WERI-Rb-1 (cell line): ENCODE measurements at regions not wholly inside any gene's neighbourhood (a gene's known extent, or its start where the extent isn't known, plus 50 kb on each side); places are given as distances from the start of the nearest gene placed in this dataset.

Source experiments
- DNase-seq: peaks from one replicate; pipeline ENCODE4 v3.0.0-alpha.2; 2020
- H3K27ac ChIP-seq: fragments of 250-450 bp; sonication (Bioruptor Pico); 2 replicates; pipeline ENCODE4 v1.5.1; 2020; ENCODE audit warnings: mild to moderate bottlenecking, moderate library complexity
- H3K27me3 ChIP-seq: fragments of 250-450 bp; sonication (Bioruptor Pico); 2 replicates; pipeline ENCODE4 v1.5.1; 2021; ENCODE audit warnings: mild to moderate bottlenecking, low read depth, moderate library complexity; ENCODE audit not compliant: insufficient read depth, severe bottlenecking
- H3K36me3 ChIP-seq: fragments of 250-450 bp; sonication (Bioruptor Pico); 2 replicates; pipeline ENCODE4 v1.5.1; 2020; ENCODE audit warnings: mild to moderate bottlenecking, moderate library complexity
- H3K4me3 ChIP-seq: 2 replicates; pipeline ENCODE4 v1.5.1; 2011; ENCODE audit warnings: low read depth, mild to moderate bottlenecking, control low read depth, low read length
- H3K9me3 ChIP-seq: fragments of 250-450 bp; sonication (Bioruptor Pico); 2 replicates; pipeline ENCODE4 v1.5.1; 2021; ENCODE audit warnings: mild to moderate bottlenecking, moderate library complexity; ENCODE audit not compliant: severe bottlenecking
- TF ChIP-seq, protein P1 (sequence below): IDR thresholded peaks from 2 replicates; pipeline ENCODE4 v1.5.1; 2011; ENCODE audit warnings: low read depth, mild to moderate bottlenecking, control low read depth, inconsistent platforms, low read length

DNA sequence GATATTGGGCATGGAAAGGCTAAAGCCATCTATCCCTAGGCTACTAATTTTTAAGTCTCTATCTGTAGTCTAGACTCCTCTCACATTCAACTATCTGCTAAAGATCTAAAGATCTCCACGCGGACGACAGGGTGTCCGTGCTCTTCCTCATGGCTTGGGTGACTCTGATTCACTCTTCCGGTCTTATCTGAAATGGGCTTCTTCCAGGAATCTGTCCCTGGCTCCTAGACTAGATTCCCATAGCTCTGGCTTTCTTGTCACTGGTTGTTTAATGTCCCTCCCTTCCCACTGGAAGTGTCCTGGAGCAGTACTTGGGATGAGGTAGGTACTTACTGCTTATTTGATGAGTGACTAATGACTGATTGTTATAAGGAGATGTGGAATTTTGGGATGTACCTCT is 62.0 kb upstream of the PODXL start:
- DNase-seq, result no peak
- Histone ChIP-seq H3K9me3 (no peaks in the 10 kb centered on the region), H3K27me3 (no peaks in the 10 kb centered on the region), H3K36me3 (no peaks in the 10 kb centered on the region), H3K27ac (no peak overlapping the region), H3K4me3 (no peak overlapping the region)
- TF ChIP-seq, protein P1, sequence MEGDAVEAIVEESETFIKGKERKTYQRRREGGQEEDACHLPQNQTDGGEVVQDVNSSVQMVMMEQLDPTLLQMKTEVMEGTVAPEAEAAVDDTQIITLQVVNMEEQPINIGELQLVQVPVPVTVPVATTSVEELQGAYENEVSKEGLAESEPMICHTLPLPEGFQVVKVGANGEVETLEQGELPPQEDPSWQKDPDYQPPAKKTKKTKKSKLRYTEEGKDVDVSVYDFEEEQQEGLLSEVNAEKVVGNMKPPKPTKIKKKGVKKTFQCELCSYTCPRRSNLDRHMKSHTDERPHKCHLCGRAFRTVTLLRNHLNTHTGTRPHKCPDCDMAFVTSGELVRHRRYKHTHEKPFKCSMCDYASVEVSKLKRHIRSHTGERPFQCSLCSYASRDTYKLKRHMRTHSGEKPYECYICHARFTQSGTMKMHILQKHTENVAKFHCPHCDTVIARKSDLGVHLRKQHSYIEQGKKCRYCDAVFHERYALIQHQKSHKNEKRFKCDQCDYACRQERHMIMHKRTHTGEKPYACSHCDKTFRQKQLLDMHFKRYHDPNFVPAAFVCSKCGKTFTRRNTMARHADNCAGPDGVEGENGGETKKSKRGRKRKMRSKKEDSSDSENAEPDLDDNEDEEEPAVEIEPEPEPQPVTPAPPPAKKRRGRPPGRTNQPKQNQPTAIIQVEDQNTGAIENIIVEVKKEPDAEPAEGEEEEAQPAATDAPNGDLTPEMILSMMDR, result no peak

DNA sequence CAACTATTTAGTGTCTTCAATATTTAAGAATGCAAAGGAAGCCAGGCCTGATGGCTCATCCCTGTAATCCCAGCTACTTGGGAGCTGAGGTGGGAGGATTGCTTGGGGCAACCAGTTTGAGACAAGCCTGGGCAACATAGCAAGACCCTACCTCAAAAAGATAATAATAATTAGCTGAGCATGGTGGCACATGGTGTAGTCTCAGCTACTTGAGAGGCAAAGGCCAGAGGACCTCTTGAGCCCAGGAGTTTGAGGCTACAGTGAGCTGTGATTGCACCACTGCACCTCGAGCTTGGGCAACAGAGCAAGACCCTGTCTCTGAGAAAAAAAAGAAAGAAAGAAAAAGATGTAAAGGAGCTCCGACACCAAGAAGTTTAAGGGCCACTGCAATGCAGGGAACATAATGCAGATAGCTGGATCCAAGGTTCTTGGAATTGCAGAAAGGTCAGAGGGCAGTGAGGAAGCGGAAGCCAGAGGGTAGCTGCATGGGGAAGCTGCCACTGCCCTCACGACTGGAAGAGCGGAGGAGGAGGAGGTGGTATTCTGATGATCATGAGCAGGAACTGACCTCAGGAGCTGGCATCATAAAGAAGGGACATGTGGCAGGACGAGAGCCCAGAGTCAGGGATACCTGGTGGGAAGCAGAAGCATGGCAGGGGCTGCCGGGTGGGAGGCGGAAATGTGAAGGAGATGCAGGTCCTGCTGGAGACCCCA is 60.2 kb upstream of the PODXL start:
- H3K4me3 ChIP-seq, result no peak overlapping the region

DNA sequence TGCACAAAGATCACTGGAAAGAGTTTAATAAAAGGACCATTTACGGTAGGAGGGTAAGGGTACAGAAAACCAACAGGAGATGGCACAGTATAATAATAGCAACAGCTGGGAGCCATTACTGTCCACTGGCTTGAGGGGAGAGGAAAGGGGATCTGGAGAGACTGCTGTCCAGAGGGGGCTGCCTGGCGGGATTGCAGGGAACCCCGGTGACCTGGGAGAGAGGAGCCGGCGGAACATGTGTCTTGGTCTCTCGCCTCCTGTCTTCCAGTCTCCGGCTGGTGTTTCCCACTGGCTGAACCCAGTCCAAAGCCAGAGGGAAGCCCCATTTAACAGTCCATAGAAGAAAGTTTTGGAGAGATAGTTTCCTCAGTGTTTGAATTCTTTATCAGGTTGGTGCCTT is 57.5 kb upstream of the PODXL start:
- no peak for DNase-seq

More for the DNA sequence above, 60.2 kb upstream of the PODXL start:
- Histone ChIP-seq H3K27ac (no peak overlapping the region), H3K27me3 (no peaks in the 10 kb centered on the region), H3K9me3 (no peaks in the 10 kb centered on the region), H3K36me3 (no peaks in the 10 kb centered on the region)
- no peak for DNase-seq
- TF ChIP-seq, protein P1, result no peak

DNA sequence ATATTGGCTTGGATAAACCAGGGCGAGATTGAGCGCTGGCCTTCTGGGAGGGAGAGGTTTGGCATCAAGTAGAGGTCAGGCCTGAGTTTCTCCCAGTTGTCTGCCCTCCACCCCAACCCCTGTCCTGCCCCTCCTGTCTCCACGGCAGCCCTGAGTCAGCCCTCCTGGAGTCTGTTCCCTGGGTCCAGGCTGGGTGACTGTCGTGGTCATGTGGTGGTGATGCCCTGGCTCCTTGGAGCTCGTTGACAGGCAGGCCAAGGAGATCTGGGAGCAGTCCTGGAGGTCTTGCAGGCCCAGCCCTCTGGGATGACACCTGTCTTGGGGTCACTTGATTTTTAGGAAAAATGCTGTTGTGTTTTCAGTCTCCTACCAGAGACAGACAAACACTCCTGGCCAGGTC is 53.6 kb upstream of the PODXL start:
- Histone ChIP-seq H3K9me3 (no peaks in the 10 kb centered on the region), H3K27me3 (no peaks in the 10 kb centered on the region), H3K4me3 (no peak overlapping the region), H3K36me3 (no peaks in the 10 kb centered on the region), H3K27ac (no peak overlapping the region)
- DNase-seq, result no peak
- TF ChIP-seq, protein P1, result no peak

More for the DNA sequence above, 57.5 kb upstream of the PODXL start:
- H3K36me3 ChIP-seq, result no peaks in the 10 kb centered on the region
- no peaks in the 10 kb centered on the region for H3K27me3 ChIP-seq
- H3K9me3 ChIP-seq, result no peaks in the 10 kb centered on the region
- no peak overlapping the region for H3K4me3 ChIP-seq
- TF ChIP-seq, protein P1, result no peak
- H3K27ac ChIP-seq, result no peak overlapping the region

DNA sequence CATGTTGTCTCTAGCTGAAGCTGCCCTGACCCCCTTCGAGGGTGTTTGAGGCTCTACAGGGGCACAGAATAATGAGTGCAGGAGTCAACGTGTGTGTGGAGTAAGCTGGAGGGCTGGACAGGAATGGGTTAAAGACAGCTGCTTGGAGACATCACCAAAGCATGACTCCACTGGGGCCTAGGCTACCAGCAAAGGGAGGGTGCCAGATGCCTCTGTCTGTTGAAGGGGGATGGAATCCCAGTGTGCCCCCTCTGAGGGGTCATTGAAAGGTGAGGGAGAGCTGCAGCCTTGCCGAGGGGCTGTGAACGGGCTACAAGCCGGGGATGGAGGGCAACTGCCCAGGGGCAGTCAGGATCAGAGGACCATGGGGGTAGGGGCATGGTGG is 51.7 kb upstream of the PODXL start:
- TF ChIP-seq, protein P1, result no peak
- Histone ChIP-seq H3K27ac (no peak overlapping the region), H3K4me3 (no peak overlapping the region), H3K36me3 (no peaks in the 10 kb centered on the region), H3K9me3 (no peaks in the 10 kb centered on the region), H3K27me3 (no peaks in the 10 kb centered on the region)
- DNase-seq, result peak; percentile 54
